ENCODE measurements at regions not wholly inside any gene's neighbourhood (a gene's known extent, or its start where the extent isn't known, plus 50 kb on each side); places are given as distances from the start of the nearest gene placed in this dataset.

DNA sequence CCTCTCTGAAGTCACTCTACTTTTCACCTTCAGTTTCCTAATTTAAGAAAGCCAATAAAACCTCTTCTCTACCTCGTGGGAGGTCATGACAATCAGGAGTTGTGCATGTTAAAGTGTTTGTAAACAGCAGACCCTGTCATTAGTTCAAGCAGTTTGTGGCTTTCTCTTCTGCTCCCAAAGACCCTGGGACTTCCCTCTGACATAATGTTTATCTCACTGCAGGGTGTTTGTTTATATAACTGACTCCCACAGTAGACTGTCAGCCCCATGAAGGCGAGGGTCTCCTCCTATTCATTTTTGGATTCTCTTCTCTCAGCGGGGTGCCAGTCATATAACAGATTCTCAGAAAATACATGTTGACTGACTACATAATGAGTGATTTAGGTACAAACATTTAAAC lies 360.0 kb upstream of the ZNF462 start:
- no peak for DNase-seq

DNA sequence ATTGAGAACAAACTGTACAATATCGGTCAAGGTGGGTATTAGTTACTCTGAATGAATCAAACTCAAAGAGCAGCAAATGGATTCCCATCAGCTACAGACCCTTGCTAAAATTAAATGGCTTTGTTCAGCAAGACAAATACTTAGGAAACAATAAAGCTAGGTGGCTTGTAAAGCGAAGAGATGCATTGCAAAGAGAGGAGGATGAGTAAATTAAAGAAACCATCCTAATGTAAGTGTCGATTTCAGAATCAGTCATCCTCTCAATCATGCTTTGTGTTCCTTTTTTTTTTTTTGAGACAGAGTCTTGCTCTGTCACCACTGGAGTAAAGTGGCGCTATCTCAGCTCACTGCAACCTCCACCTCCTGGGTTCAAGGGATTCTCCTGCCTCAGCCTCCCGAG lies 359.2 kb upstream of the ZNF462 start:
- no peak for DNase-seq

DNA sequence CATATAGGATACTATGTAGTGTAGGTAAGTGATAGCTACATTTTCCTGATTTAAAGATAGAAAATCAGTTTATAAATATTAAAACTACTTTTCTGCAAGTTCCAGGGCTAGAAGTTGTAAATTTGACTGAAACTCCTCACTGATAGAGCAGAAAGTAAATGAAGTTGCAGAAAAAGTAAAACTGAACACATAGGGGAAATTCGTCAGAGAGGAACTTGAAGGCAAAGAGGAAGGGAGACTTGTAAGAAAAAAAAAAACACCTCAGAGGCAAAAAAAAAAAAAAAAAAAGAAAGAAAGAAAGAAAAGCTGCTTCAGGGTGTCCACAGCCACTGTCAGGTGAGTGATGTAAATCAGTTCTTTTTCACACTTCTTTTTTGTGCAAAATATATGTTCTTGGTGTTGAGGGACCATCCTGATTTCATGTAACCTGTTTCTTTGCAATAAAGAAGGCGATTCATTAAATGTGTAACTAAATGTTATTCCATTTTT lies 336.2 kb upstream of the ZNF462 start:
- DNase-seq: no peak

DNA sequence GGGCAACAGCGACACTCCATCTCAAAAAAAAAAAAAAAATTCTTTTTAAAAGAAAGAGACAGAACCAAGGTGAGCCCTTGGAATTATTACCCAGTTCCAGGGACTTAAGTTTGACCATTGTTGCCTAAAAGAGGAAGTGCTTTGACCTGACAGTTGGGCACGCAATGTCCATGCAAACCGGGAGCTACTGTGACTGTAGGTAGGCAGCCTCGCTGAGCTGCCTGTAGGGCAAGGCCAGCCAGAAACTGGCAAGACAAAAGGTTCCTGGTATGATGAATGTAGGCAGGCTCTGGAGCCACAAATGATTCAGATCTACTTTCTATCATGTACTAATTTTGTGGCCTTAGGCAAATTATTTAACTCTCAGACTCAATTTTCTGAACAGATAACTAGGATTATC lies 334.8 kb upstream of the ZNF462 start:
- no peak for DNase-seq

DNA sequence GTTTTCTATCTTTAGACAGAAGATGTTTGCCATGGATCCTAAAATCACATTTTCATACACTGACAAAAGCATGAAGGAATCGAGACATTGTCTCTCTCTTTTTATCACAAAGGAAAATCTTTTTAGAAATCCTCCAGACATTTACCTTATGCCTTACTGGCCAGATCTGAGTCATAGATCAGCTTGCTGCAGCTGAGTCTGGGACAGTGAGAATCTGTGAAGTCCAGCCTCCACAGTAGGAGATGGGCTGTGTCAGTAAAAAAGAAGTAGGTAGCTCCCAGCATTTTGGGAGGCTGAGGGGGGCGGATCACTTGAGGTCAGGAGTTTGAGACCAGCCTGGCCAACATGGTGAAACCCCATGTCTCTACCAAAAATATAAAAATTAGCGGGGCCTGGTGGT lies 333.4 kb upstream of the ZNF462 start:
- no peak for DNase-seq

DNA sequence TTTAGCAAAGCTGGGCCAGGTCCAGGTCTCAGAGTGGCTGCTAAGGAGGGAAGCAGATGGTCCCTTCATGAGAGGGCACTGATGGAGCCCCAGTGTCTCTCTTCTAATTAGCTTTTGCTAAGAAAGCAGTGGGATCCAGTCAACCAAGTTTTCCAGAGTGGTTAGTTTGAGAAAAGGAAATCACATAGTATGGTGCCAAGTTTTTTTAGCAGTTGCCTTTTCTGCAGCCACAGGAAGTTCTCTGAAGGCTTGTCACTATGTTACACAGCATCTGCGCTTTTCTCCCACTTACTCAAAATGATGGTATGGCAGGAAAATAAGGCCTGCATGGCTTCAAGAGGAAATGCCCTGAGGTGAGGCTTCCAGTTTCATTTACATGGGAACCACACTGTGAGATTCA lies 331.5 kb upstream of the ZNF462 start:
- peak in 1 of 3 donors; percentile 39 for DNase-seq

DNA sequence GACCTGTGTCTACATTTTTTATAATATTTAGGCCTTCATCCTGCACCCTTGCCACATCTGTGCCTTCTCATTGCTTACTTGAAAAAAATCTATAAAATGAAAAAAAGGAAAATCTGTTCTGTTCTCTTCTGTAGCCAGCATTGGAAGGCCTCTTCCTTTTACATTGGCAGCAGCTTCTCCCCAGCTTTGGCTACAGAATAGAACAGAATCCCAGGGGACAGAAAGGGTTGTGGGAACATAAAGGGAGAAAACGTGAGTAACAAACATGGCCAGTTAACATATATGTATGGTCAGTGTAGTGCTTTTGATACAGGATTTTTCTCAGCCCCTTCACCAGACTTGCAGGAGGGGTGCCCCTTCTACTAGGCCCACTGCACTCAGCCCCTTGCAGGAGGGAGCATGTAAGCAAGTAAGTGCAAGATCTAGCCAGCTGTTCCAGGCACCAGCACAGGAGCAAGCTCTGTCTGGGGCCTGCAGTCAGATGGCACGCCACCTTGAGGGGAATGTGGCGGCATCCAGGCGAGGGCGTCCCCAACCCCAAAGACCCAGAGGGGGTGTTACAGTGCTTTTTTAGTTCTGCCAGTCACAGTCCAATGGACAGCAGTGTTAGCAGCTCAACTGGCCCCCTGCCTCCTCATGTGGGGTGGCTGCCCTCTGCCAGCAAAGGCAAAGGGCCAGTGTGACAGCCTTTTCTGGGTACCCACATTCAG lies 330.5 kb upstream of the ZNF462 start:
- DNase-seq: peak in 1 of 3 donors; percentile 54

DNA sequence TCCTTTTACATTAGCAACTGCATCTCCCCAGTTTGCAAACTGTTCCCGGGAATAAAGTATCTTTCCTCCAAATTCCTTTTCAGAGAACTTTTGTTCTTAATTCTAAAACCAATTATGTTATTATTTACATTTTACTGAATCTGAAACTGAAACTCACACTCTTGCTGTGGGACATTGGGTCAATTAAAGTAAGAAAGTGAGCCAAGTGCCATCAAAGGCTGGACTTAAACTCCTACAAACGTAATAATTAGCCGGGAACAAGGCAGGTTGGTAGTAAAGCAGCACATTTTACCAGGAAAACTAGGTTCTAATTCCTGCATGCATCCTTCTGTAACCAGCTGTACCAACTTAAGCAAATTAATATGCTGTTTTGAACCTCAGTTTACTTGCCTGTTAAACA lies 328.2 kb upstream of the ZNF462 start:
- no peak for DNase-seq

DNA sequence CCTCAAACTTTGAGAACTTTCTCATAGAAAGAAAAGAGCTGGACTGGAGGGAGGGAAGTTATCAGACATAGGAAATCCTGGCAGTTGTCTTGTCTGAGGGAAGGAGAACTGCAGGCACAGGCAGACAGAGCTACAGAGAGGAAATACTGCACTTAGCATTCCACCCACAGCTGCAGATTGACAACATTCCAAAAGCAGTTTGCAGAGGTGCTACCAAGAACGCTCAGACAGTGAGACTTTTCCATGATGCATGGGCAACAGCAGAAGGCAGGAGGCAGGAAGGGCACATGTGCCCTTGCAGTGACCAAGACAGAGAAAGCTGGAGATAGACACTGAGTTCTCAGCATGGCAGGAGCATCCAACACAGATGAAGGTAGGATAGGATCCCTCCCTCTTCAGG lies 327.5 kb upstream of the ZNF462 start:
- DNase-seq: peak; percentile 8 to 50 (median 19)

DNA sequence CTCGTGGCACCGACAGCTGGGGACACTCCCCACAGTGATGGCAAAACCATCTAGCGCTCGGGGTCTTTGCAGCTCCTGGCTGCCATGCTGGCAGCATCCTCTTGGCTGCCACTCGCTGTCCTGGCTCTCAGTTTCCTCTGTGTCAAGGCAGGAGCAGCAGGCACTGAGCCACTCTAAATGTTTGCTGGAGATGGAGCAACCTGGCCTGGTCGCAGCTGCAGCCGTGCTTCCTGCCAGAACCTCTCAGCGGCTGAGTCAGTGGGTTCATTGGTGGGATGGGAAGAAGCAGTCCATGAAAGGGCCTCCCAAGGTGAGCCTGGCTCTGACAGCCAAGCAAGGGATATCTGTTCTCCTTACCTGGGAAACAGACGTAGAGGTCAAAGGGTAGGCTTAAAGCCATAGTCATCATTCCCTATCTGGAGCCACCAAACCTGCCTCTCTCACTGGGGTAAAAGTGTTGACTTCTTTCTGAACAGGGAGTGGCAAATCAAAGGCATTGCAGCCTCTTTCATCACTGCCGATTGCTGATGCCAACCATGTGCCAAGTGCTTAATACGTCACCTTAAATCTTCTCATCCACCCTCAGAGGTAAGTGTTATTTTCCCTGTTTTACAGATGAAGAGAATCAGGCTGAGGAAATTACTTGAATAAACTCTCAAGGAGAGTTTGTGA lies 304.8 kb upstream of the ZNF462 start:
- DNase-seq: no peak

DNA sequence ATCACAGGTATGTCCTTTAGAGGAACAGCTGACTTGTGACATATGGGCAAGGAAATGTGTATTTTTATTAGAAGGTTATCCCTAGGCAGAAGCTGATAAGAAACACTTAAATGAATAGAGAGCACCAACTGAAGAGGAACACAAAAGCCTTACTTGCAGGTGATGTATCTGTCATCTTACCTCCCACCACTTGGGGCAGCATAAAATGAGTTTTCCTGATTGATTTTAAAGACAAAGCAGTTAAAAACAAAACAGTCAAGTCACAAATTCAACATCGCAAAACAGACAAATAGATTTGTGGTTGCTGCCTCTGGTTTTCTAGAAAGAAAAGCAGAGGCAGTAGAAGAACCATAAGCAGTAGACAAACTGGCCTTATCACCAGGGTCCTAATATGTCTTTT lies 302.4 kb upstream of the ZNF462 start:
- DNase-seq: no peak

DNA sequence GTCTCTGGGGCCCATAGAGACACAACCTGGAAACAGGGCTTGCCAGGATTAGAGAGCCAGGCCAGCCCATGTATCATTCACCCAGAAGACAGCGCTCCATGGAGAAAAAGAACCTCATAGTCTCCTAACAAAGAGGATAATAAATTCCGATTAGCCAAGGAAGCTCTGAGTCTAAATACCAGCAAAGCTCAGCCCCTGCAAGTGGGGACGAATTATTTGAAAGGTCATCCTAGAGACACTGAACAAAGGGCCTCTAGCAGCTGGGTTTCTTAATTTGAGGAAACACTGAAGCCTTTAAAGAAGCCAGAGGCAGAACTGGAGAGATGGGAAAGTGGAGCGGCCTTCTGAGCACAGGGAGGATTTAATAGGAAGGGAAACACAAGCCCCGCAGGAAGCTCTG lies 287.1 kb upstream of the ZNF462 start:
- DNase-seq: peak in 2 of 3 donors; percentile 19 to 65

DNA sequence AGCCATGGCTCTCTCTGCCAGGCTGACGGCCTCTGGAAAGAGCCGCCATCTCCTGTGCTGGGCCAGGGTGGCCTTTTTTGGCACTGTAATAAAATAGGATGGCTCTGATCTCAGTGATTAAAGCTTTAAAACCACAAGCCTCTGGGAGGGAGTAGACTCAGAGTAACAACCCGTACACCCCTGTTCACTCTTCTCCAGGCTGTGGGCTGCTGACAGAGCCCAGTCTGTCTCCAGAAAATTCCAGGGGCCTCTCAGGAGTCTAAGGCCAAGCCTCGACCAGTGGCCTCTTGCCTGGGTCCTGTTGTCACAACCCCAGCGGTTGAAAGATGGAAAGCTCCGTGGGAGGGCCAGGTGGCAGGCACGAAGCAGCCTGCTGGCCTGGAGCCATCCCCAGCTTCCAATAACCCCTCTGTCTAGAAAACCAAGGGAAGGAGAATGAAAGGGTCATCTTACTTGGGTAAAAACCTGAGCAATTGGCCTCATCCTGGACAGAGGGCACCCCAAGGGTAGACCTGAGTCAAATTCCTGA lies 286.7 kb upstream of the ZNF462 start:
- peak in 1 of 3 donors; percentile 32 for DNase-seq

DNA sequence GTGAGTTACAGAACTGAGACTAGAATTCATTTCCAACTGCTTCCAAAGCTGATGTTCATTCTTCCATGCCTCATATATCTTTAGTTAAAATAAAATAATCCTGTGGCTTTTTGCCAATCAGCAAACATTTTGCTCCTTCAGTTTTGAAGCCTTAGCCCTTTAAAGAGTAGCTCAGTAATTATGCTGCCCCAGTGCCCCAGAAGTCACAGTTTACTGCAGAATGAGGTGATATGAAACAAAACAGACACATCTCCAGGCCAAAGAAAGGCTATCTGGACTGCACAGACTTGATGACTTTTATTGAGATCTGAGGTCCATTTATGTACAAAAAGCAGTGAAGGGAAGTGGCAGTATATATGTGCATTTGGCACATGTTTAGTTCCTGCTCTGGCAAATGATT lies 285.8 kb upstream of the ZNF462 start:
- DNase-seq: peak in 1 of 3 donors; percentile 41

DNA sequence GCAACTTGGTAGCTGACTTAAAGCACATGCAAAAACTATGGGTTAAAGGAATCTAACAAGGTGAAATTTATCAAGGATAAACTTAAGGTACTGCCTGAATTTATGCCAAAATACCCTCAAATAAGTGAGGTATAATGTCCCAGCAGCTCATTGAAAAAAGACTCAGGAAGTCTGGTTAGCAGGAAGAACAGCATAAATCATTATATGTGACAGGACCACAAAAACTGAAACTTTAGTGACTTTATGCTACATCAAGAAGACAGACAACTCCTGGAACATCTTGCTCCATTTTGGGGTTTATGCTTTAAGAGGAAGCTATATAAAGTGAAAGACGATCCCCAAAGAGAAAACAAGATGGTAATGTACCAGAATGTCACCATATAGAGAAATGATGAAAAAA lies 282.4 kb upstream of the ZNF462 start:
- DNase-seq: no peak

DNA sequence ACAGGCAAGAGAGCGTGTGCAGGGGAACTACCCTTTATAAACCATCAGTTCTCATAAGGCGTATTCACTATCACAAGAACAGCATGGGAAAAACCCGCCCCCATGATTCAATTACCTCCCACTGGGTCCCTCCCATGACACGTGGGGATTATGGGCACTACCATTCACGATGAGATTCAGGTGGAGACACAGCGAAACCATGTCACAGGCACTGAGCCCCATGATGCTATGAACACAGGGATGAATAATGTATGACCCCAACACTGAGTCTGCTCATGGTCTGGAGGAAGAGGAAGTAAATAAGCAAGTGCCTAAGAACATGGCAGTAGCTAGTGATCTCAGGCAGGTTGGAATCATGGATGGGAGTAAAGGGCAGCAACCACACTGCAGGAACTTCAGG lies 281.0 kb upstream of the ZNF462 start:
- DNase-seq: no peak

DNA sequence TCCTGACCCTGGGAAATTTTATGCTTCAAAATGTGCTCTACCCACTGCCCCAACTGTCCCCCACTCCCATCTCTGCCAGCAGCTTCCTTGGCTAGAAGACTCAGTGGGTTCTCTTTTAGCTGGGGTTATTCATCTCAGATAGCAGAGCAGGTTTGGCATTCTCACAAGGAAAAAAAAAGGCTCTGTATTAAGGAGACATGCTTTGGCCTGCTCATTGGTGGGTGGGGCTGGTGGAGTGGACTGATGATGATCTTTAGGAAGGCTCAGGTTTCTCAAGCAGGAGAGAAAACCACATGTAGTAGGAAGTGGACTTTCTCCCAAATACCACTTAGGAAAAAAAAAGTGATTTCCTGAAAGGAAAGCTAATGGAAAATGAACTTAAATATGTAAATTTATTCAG lies 279.2 kb upstream of the ZNF462 start:
- DNase-seq: peak in 1 of 3 donors; percentile 31

DNA sequence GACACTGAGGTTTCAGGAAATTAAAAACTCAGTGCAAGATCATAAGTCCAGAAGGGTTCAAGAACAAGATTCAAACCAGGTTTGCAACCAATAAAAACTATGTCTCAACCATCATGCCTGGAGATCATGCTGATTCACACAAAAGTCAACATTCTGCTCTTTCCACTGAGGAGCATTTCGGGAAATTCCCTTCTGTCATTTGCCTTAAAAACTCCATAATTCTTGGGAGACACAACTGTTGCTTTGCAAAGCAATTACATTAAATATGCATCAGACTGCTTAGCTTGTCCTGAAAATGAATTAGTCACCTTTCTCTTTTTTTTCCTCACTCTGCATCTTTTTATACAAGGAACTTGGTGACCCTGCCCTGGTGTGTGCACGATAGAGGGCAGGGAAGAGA lies 275.9 kb upstream of the ZNF462 start:
- no peak for DNase-seq

DNA sequence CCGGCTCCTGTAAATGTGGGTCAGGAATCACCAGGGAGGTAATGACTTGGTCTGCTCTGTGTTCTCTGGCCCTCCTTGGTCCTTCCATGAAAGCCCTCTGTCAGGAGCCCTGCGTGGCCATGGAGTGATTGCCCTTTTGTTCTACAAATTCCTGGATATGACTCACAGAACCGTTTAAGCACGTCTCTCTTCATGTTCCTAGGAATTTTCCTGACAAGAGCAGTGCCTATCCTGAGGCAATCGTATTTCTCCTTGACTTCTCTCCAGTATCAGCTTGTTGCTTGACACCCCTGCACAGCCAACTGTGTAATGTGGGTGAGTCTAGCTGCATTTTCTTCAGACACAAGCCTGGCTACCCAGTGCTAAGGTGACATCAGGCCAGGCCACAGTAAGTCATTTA lies 274.3 kb upstream of the ZNF462 start:
- no peak for DNase-seq

DNA sequence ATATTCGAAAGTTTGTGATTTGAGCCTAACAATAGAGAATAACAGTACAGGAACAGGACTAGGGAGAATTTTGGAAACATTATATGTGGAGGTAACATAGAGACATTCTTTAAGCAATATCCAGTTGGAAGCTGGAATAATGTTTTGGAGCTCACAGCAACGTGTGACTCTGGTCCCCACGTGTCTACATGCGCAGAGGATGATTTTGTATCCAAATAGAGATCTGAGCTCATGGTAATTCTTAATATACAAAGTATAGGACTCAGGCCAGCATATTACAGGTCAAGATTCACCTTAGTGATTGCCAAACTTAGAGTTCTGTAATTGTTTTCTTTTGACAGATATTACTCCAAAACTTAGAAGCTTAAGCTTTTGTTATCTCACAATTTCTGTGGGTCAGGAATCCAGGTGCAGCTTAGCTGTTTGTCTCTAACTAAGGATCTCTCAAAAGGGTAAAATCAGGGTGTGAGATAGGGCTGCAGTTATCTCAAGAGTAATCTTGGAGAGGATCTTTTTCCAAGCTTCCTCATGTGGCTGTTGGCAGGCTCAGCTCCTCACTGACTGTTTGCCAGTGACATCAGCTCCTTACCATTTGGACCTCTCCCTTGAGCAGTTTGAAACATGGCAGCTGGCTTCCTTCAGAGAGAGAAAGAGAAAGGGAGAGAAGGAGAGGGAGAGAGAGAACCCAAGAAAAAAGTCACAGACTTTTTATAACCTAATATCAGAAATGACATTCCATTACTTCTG lies 272.0 kb upstream of the ZNF462 start:
- DNase-seq: no peak

DNA sequence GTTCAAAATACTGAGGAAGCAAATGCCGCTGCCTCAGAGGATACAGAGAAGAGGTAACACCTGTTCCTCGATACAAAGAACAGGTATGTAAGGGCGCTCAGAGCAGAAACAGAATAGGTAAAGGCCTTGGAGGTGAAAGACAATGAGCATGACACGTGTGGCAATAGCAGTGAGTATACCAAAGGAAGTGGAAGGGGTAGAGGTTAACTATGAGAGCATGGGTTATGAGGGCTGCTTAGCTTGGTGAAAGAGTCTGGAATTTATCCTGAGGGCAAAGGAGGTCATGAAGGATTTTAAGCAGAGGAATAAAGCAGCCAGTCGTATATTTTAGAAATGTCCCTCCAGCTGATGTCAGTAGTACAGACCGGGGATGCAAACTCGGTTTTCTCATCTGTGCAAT lies 269.8 kb upstream of the ZNF462 start:
- no peak for DNase-seq

DNA sequence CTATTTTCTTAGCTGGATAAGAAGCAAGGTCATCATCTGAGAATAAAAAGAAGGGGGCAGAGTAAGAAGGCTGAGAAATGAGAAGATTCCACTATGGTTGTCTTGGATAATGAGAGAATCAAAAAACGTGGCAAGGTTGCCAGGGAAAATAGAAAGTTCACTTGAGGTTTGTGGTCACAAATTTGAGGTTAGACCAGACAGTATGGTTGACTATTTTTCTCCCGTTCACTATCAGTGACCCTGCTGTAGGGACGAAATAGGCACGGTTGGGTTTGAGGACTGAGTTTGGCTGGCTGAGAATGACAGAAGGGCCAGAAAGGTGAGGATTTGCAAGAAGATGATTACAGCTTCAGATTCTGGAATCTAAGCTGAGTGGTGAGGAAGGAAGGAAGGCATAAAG lies 266.0 kb upstream of the ZNF462 start:
- DNase-seq: no peak

Data from muscle of back (tissue), 3 donors.